A549 (cell line): ENCODE measurements at regions not wholly inside any gene's neighbourhood (a gene's known extent, or its start where the extent isn't known, plus 50 kb on each side); places are given as distances from the start of the nearest gene placed in this dataset.
A peak's percentile ranks its signal among the peaks of the same experiment; 100 is the strongest.

Source experiments
- ATAC-seq, 2 experiments: fragments of 200-7000 bp in 1 of 2; fragments of >200 bp in 1 of 2; cut with Nextera tagmentation in 1 of 2; cut with Tn5 transposase in 1 of 2; 3 replicates each; pipeline versions ENCODE4 v1.8.0 to v1.9.1; 2018 to 2020; ENCODE audit warnings: mild to moderate bottlenecking in 1 of 2, moderate library complexity in 1 of 2
- CTCF ChIA-PET: fragments of 300-600 bp; sonication (Branson Sonifier 250); formaldehyde crosslinking; extraction: SDS; loops from one replicate; lab custom pipeline; 2021; ENCODE audit warnings: antibody characterized with exemption, inconsistent platforms; lab: Yijun Ruan, JAX
- POLR2A ChIA-PET: fragments of 350-600 bp; formaldehyde crosslinking; extraction: SDS; loops from one replicate; lab custom pipeline; 2021; ENCODE audit warnings: antibody characterized with exemption, inconsistent platforms; lab: Yijun Ruan, JAX
- DNase-seq, 2 experiments: peaks; one replicate each; pipeline versions ENCODE4 v3.0.0 to v3.0.0-alpha.2; 2011 to 2016; ENCODE audit warnings: low read depth in 1 of 2, low spot score in 1 of 2
- FAIRE-seq: peaks from 2 replicates; lab custom pipeline; 2011; peaks lifted over from hg19 to GRCh38; lab: Jason Lieb, UNC
- H3K27ac ChIP-seq, 2 experiments: fragments of >200 bp; sonication (Bioruptor Twin); formaldehyde crosslinking; 3 replicates each; pipeline ENCODE4 v1.5.1; 2016 to 2017
- H3K4me1 ChIP-seq: fragments of >200 bp; sonication (Bioruptor Twin); formaldehyde crosslinking; 3 replicates; pipeline ENCODE4 v1.6.1; 2016
- H3K4me2 ChIP-seq: fragments of >200 bp; sonication (Bioruptor Twin); formaldehyde crosslinking; 3 replicates; pipeline ENCODE4 v1.6.1; 2016
- H3K4me3 ChIP-seq: fragments of >200 bp; sonication (Bioruptor Twin); formaldehyde crosslinking; 3 replicates; pipeline ENCODE4 v1.5.1; 2016
- H3K9me3 ChIP-seq: fragments of >200 bp; sonication (Bioruptor Twin); formaldehyde crosslinking; 3 replicates; pipeline ENCODE4 v1.6.1; 2016
- CBX8 ChIP-seq: fragments of 200-600 bp; sonication (generic); IDR thresholded peaks from 2 replicates; pipeline ENCODE4 v1.6.1; 2016
- CEBPB ChIP-seq, 2 experiments: fragments of >200 bp in 1 of 2; sonication (Bioruptor Twin) in 1 of 2; formaldehyde crosslinking in 1 of 2; IDR thresholded peaks; 2 replicates each; pipeline ENCODE4 v1.6.1; 2012 to 2016
- FOSB ChIP-seq: fragments of 250-450 bp; sonication (Bioruptor Pico); IDR thresholded peaks from 2 replicates; pipeline ENCODE4 v1.5.0; 2020; ENCODE audit warnings: mild to moderate bottlenecking, moderate library complexity
- FOSL2 ChIP-seq, 2 experiments: fragments of 450-650 bp in 1 of 2; fragments of >200 bp in 1 of 2; sonication (Bioruptor Twin) in 1 of 2; formaldehyde crosslinking; IDR thresholded peaks; 2 replicates each; pipeline versions ENCODE4 v1.5.0 to v1.6.1; 2016 to 2020; ENCODE audit warnings: mild to moderate bottlenecking in 1 of 2, moderate library complexity in 1 of 2
- HEYL ChIP-seq: fragments of 250-450 bp; sonication (Bioruptor Pico); IDR thresholded peaks from 2 replicates; pipeline ENCODE4 v1.8.0; 2021; ENCODE audit warnings: mild to moderate bottlenecking, moderate library complexity
- HOXB5 ChIP-seq: fragments of 250-450 bp; sonication (Bioruptor Pico); IDR thresholded peaks from 2 replicates; pipeline ENCODE4 v1.5.0; 2020; ENCODE audit warnings: mild to moderate bottlenecking, moderate library complexity
- KDM1A ChIP-seq: fragments of 200-600 bp; sonication (generic); IDR thresholded peaks from 2 replicates; pipeline ENCODE4 v1.6.1; 2016; ENCODE audit warnings: low read depth, mild to moderate bottlenecking
- KDM5A ChIP-seq: fragments of 200-600 bp; sonication (generic); IDR thresholded peaks from 2 replicates; pipeline ENCODE4 v1.6.1; 2016; ENCODE audit warnings: antibody characterized with exemption, mild to moderate bottlenecking
- NPAS2 ChIP-seq: fragments of 250-450 bp; sonication (Bioruptor Pico); IDR thresholded peaks from 2 replicates; pipeline ENCODE4 v1.8.0; 2022; ENCODE audit warnings: mild to moderate bottlenecking, moderate library complexity, borderline replicate concordance
- NR3C1 ChIP-seq: fragments of >200 bp; sonication (Bioruptor Twin); formaldehyde crosslinking; IDR thresholded peaks from 3 replicates; pipeline ENCODE4 v1.6.1; 2017
- POLR2A ChIP-seq: IDR thresholded peaks from 2 replicates; pipeline ENCODE4 v1.6.1; 2012; ENCODE audit warnings: mild to moderate bottlenecking, low read length
- SREBF2 ChIP-seq: fragments of 450-650 bp; IDR thresholded peaks from 2 replicates; pipeline ENCODE4 v1.6.1; 2014; ENCODE audit warnings: mild to moderate bottlenecking, moderate library complexity
- TFCP2L1 ChIP-seq: fragments of 250-450 bp; sonication (Bioruptor Pico); IDR thresholded peaks from 2 replicates; pipeline ENCODE4 v1.5.0; 2021; ENCODE audit warnings: mild to moderate bottlenecking
- ZC3H11A ChIP-seq: fragments of 450-650 bp; IDR thresholded peaks from 2 replicates; pipeline ENCODE4 v1.6.1; 2014; ENCODE audit warnings: antibody characterized with exemption, mild to moderate bottlenecking
- WGBS: methylation state at CpG from one replicate; pipeline ENCODE4 v1.1.6; 2017; ENCODE audit errors: missing lambda C conversion rate; 5-methylcytosine and 5-hydroxymethylcytosine counted together
- TF ChIP-seq, protein P1 (sequence below): IDR thresholded peaks from 2 replicates; pipeline ENCODE4 v1.6.1; 2012; ENCODE audit warnings: low read depth, borderline replicate concordance
- TF ChIP-seq, protein P2 (sequence below): fragments of 250-450 bp; sonication (Bioruptor Pico); IDR thresholded peaks from 2 replicates; pipeline ENCODE4 v1.5.0; 2020; ENCODE audit warnings: low read depth, mild to moderate bottlenecking, moderate library complexity
- TF ChIP-seq, protein P3 (sequence below): fragments of >200 bp; sonication (Bioruptor Twin); formaldehyde crosslinking; IDR thresholded peaks from 2 replicates; pipeline ENCODE4 v1.6.1; 2016
- TF ChIP-seq, protein P4 (sequence below): IDR thresholded peaks from 2 replicates; pipeline ENCODE4 v1.6.1; 2012
- TF ChIP-seq, protein P5 (sequence below): fragments of >200 bp; sonication (Bioruptor Twin); formaldehyde crosslinking; IDR thresholded peaks from 3 replicates; pipeline ENCODE4 v1.5.1; 2016

DNA sequence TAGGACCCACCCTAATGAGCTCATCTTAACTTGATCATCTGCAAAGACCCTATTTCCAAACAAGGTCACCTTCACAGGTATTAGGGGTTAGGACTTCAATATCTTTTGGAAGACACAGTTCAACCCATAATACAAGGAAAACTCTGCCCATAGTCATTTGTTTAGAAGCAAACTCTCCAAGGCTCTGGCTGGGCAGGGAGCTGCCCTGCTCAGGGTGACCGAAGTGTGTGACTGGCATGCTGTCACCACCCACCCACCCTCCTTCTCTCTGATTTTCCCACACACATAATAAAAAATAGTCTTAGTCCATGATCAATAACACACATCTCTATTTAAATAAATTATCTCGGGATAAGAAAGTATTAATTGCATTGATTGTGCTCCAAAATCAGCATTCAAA lies 161.1 kb downstream of the KCTD15 start:
- CTCF ChIA-PET: interaction anchor here (1.4 to 3.5 kb wide), 2 partner anchors 163 to 180 kb away, joined by 5 to 16 read pairs; no protein-coding TSS in a partner anchor

DNA sequence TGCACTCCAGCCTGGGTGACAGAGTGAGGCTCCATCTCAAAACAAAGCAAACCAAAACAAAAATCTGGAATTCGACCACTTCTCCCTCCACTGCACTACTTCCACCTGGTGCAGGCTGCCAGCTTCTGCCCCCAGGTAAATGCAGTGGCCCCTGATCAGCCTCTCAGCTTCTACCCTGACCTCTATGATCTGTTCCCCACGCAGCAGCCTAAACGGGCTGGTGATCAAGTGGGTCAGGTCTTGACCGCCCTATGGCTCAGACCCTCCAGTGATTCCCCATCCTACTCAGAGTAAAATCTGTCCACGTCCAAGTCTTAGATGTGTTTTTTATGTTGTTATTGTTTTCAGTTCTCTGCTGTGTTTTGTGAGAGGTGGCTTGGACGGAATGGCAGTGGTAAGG lies 163.9 kb downstream of the KCTD15 start:
- no peaks in the 10 kb centered on the region for H3K4me1 ChIP-seq
- TF ChIP-seq HEYL (CRISPR knock-in tag) (no peak), NPAS2 (no peak), KDM5A (no peak), SREBF2 (no peak), HOXB5 (CRISPR knock-in tag) (no peak), CBX8 (no peak)
- TF ChIP-seq, protein P1, sequence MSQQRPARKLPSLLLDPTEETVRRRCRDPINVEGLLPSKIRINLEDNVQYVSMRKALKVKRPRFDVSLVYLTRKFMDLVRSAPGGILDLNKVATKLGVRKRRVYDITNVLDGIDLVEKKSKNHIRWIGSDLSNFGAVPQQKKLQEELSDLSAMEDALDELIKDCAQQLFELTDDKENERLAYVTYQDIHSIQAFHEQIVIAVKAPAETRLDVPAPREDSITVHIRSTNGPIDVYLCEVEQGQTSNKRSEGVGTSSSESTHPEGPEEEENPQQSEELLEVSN: no peak
- TF ChIP-seq, protein P2, sequence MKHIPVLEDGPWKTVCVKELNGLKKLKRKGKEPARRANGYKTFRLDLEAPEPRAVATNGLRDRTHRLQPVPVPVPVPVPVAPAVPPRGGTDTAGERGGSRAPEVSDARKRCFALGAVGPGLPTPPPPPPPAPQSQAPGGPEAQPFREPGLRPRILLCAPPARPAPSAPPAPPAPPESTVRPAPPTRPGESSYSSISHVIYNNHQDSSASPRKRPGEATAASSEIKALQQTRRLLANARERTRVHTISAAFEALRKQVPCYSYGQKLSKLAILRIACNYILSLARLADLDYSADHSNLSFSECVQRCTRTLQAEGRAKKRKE (CRISPR knock-in tag): no peak
- TF ChIP-seq, protein P3, sequence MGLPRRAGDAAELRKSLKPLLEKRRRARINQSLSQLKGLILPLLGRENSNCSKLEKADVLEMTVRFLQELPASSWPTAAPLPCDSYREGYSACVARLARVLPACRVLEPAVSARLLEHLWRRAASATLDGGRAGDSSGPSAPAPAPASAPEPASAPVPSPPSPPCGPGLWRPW: no peak
- 0 out of 3 replicates have a peak, but pooled peaks cover 2% of the 10 kb centered on the region for H3K9me3 ChIP-seq
- 8% methylated on average over 6 of the region's 6 CpGs for WGBS
- H3K27ac ChIP-seq: no peak overlapping the region
- POLR2A ChIA-PET: no interaction called here
- no peak for DNase-seq
- no peak overlapping the region for H3K4me3 ChIP-seq
- no peak overlapping the region for H3K4me2 ChIP-seq
- CTCF ChIA-PET: interaction anchor here (1.2 to 3.5 kb wide), 3 partner anchors 166 to 183 kb away, joined by 3 to 16 read pairs (median 4); no protein-coding TSS in a partner anchor
- no peak for ATAC-seq
- no peak for FAIRE-seq

More for the DNA sequence above, 161.1 kb downstream of the KCTD15 start:
- H3K4me3 ChIP-seq: no peak overlapping the region
- 10% methylated on average over 2 of the region's 2 CpGs for WGBS
- POLR2A ChIA-PET: no interaction called here
- H3K4me1 ChIP-seq: no peaks in the 10 kb centered on the region
- ATAC-seq: no peak
- DNase-seq: no peak
- TF ChIP-seq, protein P4, sequence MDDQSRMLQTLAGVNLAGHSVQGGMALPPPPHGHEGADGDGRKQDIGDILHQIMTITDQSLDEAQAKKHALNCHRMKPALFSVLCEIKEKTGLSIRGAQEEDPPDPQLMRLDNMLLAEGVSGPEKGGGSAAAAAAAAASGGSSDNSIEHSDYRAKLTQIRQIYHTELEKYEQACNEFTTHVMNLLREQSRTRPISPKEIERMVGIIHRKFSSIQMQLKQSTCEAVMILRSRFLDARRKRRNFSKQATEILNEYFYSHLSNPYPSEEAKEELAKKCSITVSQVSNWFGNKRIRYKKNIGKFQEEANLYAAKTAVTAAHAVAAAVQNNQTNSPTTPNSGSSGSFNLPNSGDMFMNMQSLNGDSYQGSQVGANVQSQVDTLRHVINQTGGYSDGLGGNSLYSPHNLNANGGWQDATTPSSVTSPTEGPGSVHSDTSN: no peak
- TF ChIP-seq, protein P1: no peak
- no peak for TF ChIP-seq ZC3H11A
- TF ChIP-seq, protein P5, sequence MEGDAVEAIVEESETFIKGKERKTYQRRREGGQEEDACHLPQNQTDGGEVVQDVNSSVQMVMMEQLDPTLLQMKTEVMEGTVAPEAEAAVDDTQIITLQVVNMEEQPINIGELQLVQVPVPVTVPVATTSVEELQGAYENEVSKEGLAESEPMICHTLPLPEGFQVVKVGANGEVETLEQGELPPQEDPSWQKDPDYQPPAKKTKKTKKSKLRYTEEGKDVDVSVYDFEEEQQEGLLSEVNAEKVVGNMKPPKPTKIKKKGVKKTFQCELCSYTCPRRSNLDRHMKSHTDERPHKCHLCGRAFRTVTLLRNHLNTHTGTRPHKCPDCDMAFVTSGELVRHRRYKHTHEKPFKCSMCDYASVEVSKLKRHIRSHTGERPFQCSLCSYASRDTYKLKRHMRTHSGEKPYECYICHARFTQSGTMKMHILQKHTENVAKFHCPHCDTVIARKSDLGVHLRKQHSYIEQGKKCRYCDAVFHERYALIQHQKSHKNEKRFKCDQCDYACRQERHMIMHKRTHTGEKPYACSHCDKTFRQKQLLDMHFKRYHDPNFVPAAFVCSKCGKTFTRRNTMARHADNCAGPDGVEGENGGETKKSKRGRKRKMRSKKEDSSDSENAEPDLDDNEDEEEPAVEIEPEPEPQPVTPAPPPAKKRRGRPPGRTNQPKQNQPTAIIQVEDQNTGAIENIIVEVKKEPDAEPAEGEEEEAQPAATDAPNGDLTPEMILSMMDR: no peak
- no peak for TF ChIP-seq HEYL (CRISPR knock-in tag)
- TF ChIP-seq POLR2A: no peak
- no peak for TF ChIP-seq TFCP2L1 (CRISPR knock-in tag)
- no peak for TF ChIP-seq FOSL2 (IDR thresholded peaks at IDR 0.05)
- TF ChIP-seq FOSL2 (CRISPR knock-in tag; IDR thresholded peaks at IDR 0.05): no peak
- TF ChIP-seq CEBPB (IDR thresholded peaks at IDR 0.05): no peak
- no peak for TF ChIP-seq NPAS2
- no peak for TF ChIP-seq FOSB (CRISPR knock-in tag)
- no peak for TF ChIP-seq NR3C1
- TF ChIP-seq KDM1A: no peak
- TF ChIP-seq, all 56 proteins: peak for 0
- FAIRE-seq: peak; percentile 23
- Histone ChIP-seq H3K4me2 (no peak overlapping the region), H3K9me3 (0 out of 3 replicates have a peak, but pooled peaks cover 2% of the 10 kb centered on the region), H3K27ac (no peak overlapping the region)
